AG04450 (cell line): ENCODE measurements at regions not wholly inside any gene's neighbourhood (a gene's known extent, or its start where the extent isn't known, plus 50 kb on each side); places are given as distances from the start of the nearest gene placed in this dataset.
"Not testable (repeated sequence)": the region's sequence is repeated elsewhere in the genome, so short reads cannot be mapped to it uniquely, and the experiment has no call there.

Source experiments
- CTCF ChIA-PET: fragments of 300-600, 350-600 bp; formaldehyde crosslinking; extraction: SDS; loops from one replicate; lab custom pipeline; 2022; ENCODE audit warnings: antibody characterized with exemption, inconsistent platforms; lab: Charles Lee
- POLR2A ChIA-PET: fragments of 350-600 bp; formaldehyde crosslinking; extraction: SDS; loops from one replicate; lab custom pipeline; 2021; ENCODE audit warnings: antibody characterized with exemption, inconsistent platforms; lab: Yijun Ruan, JAX
- DNase-seq: peaks from one replicate; pipeline ENCODE4 v3.0.0-alpha.2; 2011; ENCODE audit warnings: low read depth, low spot score
- H3K27ac ChIP-seq: one replicate; pipeline ENCODE4 v1.5.1; 2012; ENCODE audit warnings: low read depth, low read length, control low read depth
- H3K27me3 ChIP-seq: one replicate; pipeline ENCODE4 v1.6.0; 2012; ENCODE audit warnings: low read length; ENCODE audit not compliant: control insufficient read depth, insufficient read depth
- H3K4me3 ChIP-seq: 2 replicates; pipeline ENCODE4 v1.5.1; 2011; ENCODE audit warnings: mild to moderate bottlenecking, low read depth, low read length, control low read depth
- H3K9me3 ChIP-seq: 2 replicates; pipeline ENCODE4 v1.5.1; 2012; ENCODE audit warnings: low read length; ENCODE audit not compliant: control insufficient read depth, insufficient read depth
- TF ChIP-seq, protein P1 (sequence below): IDR thresholded peaks from 2 replicates; pipeline ENCODE4 v1.5.1; 2011; ENCODE audit warnings: low read depth, low read length, control low read depth, inconsistent platforms

DNA sequence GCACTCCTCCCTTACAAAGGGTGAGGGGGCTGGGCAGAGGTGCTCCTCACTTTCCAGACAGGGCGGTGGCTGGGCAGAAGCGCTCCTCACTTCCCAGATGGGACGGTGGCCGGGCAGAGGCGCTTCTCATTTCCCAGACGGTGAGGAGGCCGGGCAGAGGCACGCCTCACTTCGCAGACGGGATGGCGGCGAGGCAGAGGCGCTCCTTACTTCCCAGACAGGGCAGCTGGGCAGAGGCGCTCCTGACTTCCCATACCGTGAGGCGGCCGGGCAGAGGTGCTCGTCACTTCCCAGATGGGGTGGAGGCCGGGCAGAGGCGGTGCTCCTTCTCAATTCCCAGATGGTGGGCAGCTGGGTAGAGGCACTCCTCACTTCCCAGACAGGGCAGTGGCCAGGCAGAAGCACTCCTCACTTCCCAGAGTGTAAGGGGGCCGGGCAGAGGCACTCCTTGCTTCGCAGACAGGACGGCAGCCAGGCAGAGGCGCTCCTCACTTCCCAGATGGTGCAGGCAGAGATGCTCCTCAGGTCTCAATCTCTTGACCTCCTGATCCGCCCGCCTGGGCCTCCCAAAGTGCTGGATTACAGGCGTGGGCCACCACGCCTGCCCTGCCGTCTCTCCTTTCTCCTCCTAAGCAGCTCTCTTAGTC is 1623.9 kb upstream of the GOT2 start:
- CTCF ChIA-PET, H3K27me3 ChIP-seq, DNase-seq, POLR2A ChIA-PET, H3K4me3 ChIP-seq, H3K27ac ChIP-seq: not testable (repeated sequence)
- peaks cover 25% of the 10 kb centered on the region for H3K9me3 ChIP-seq

DNA sequence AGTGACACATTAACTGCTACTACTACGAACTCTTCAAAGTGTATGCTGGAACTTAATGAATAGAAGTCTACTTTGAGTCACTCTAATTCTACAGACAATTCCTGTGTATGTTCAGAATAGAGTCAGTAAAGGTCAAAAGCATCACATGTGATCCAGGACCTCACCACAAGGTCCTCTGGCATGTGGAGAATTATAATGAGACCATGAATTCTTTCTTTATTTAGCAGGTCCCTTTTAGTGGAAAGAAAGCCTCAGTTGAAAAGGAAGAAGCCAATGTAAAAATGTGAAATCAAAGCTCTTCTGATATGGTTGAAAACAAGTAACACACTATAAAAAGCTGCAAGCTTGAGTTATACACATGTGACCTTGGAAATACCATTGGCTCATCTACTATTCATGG is 1612.1 kb upstream of the GOT2 start:
- CTCF ChIA-PET = no interaction called here
- no peak overlapping the region for H3K27ac ChIP-seq
- H3K27me3 ChIP-seq = no peaks in the 10 kb centered on the region
- TF ChIP-seq, protein P1, sequence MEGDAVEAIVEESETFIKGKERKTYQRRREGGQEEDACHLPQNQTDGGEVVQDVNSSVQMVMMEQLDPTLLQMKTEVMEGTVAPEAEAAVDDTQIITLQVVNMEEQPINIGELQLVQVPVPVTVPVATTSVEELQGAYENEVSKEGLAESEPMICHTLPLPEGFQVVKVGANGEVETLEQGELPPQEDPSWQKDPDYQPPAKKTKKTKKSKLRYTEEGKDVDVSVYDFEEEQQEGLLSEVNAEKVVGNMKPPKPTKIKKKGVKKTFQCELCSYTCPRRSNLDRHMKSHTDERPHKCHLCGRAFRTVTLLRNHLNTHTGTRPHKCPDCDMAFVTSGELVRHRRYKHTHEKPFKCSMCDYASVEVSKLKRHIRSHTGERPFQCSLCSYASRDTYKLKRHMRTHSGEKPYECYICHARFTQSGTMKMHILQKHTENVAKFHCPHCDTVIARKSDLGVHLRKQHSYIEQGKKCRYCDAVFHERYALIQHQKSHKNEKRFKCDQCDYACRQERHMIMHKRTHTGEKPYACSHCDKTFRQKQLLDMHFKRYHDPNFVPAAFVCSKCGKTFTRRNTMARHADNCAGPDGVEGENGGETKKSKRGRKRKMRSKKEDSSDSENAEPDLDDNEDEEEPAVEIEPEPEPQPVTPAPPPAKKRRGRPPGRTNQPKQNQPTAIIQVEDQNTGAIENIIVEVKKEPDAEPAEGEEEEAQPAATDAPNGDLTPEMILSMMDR = no peak
- no peak for DNase-seq
- no peak overlapping the region for H3K4me3 ChIP-seq
- H3K9me3 ChIP-seq = peaks cover 3% of the 10 kb centered on the region
- POLR2A ChIA-PET = no interaction called here

DNA sequence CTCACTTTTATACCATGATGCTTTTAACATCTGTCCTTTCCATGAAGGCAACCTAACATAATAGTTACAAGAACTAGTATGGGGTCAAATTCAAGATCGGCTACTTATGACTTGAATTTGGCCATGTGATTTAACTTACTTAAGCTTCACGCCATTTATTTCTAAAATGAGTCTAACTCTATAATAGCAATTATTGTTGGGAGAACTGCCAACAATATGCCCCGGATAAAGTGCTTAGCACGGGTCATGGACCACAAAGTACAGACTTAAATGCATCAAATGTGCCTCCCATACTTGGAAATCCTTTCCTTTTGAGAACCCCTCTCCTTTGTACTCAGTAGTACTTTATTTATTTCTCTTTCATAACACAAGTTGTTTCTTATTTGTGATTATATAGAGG is 1603.6 kb upstream of the GOT2 start:
- DNase-seq = no peak
- H3K4me3 ChIP-seq = no peak overlapping the region
- CTCF ChIA-PET = no interaction called here
- no peak overlapping the region for H3K27ac ChIP-seq
- no peaks in the 10 kb centered on the region for H3K27me3 ChIP-seq
- H3K9me3 ChIP-seq = peaks cover 4% of the 10 kb centered on the region
- TF ChIP-seq, protein P1 = no peak
- POLR2A ChIA-PET = no interaction called here

DNA sequence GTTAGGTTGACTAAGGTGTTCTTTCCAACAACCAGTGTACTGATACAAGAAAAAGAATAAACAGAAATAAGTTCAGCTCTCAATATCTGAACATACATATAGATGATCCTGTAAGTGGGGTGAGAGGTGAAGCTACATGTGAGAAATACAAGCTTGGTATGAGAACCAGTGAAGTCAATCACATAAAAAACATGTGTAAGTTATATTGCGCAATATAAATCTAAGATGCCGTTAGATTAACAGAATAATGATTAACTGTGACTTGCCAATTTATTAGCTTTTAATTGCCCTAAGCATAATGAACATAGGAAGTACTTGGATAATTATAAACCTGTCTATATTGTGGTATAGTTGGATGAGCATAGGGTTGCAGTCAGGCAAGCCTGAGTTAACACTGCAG is 1597.1 kb upstream of the GOT2 start:
- H3K9me3 ChIP-seq = peaks cover 7% of the 10 kb centered on the region
- H3K4me3 ChIP-seq = no peak overlapping the region
- TF ChIP-seq, protein P1 = no peak
- ChIA-PET CTCF (no interaction called here), POLR2A (no interaction called here)
- no peak overlapping the region for H3K27ac ChIP-seq
- no peaks in the 10 kb centered on the region for H3K27me3 ChIP-seq
- no peak for DNase-seq

DNA sequence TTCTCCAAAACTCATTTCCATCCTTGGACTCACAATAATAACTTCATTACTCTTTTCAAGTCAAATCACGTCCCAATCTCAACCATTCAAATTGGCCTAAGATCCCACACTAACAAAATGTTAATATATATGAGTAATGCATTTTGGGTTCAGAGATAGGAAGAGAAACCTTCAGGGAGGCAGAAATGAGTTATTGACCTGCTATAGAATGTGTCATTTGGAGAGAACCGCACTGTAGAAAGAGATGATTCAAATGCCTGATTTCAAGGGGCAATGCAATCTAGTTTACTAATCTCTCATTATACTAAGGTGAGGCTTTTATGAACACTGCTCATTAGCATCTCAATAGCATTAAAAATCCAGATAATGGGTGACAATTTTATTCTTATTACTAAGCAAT is 1595.0 kb upstream of the GOT2 start:
- DNase-seq = no peak
- no peak overlapping the region for H3K27ac ChIP-seq
- H3K27me3 ChIP-seq = no peaks in the 10 kb centered on the region
- ChIA-PET POLR2A (no interaction called here), CTCF (no interaction called here)
- TF ChIP-seq, protein P1 = no peak
- H3K4me3 ChIP-seq = no peak overlapping the region
- H3K9me3 ChIP-seq = peaks cover 4% of the 10 kb centered on the region
